ENCODE measurements at regions not wholly inside any gene's neighbourhood (a gene's known extent, or its start where the extent isn't known, plus 50 kb on each side); places are given as distances from the start of the nearest gene placed in this dataset.
"Not testable (repeated sequence)": the region's sequence is repeated elsewhere in the genome, so short reads cannot be mapped to it uniquely, and the experiment has no call there.

DNA sequence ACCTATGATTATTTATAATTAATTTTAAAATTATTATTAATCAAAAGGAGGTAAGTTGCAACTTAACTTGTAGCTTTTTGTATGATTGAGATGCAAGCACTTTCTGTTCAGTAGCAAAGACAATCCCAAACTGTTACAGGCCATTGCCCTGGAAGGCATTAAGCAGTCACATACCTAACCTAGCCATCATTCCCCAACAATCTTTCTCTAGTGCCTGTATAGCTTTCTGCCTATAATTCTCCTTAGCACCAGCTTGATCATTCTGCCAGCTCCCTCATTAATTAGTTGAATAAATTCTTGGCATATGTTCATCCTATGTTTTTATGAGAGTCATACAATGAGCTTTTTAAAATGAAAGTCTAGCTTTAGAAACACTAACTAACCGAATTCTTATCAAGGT lies 178.9 kb upstream of the TMEM106B start:
- in situ Hi-C loops (cut with HindIII; ENCODE audit: extremely low pct_ligation_motif_present, low pct_unique_long_range_greater_than_20kb) = no loop called here
- CTCF ChIA-PET (ENCODE audit: low intra/inter-chr PET ratio, low total read pairs) = no interaction called here
- TF ChIP-seq MAFG (CRISPR knock-in tag; IDR thresholded peaks at IDR 0.05) (no peak), DPF2 (CRISPR knock-in tag; IDR thresholded peaks at IDR 0.05; ENCODE audit: borderline replicate concordance, low read depth) (no peak), STAG1 (CRISPR knock-in tag; IDR thresholded peaks at IDR 0.05) (no peak), ZNF530 (CRISPR knock-in tag; IDR thresholded peaks at IDR 0.05; ENCODE audit: low read depth) (no peak), FOXK2 (IDR thresholded peaks at IDR 0.05) (no peak), TRIM22 (IDR thresholded peaks at IDR 0.05) (no peak), MBNL3 (CRISPR knock-in tag; conservative IDR thresholded peaks at IDR 0.05) (no peak), FOXK1 (CRISPR knock-in tag; IDR thresholded peaks at IDR 0.05; ENCODE audit: borderline replicate concordance, low read depth) (no peak)
- TF ChIP-seq, protein P1, sequence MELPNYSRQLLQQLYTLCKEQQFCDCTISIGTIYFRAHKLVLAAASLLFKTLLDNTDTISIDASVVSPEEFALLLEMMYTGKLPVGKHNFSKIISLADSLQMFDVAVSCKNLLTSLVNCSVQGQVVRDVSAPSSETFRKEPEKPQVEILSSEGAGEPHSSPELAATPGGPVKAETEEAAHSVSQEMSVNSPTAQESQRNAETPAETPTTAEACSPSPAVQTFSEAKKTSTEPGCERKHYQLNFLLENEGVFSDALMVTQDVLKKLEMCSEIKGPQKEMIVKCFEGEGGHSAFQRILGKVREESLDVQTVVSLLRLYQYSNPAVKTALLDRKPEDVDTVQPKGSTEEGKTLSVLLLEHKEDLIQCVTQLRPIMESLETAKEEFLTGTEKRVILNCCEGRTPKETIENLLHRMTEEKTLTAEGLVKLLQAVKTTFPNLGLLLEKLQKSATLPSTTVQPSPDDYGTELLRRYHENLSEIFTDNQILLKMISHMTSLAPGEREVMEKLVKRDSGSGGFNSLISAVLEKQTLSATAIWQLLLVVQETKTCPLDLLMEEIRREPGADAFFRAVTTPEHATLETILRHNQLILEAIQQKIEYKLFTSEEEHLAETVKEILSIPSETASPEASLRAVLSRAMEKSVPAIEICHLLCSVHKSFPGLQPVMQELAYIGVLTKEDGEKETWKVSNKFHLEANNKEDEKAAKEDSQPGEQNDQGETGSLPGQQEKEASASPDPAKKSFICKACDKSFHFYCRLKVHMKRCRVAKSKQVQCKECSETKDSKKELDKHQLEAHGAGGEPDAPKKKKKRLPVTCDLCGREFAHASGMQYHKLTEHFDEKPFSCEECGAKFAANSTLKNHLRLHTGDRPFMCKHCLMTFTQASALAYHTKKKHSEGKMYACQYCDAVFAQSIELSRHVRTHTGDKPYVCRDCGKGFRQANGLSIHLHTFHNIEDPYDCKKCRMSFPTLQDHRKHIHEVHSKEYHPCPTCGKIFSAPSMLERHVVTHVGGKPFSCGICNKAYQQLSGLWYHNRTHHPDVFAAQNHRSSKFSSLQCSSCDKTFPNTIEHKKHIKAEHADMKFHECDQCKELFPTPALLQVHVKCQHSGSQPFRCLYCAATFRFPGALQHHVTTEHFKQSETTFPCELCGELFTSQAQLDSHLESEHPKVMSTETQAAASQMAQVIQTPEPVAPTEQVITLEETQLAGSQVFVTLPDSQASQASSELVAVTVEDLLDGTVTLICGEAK (IDR thresholded peaks at IDR 0.05) = no peak
- TF ChIP-seq, protein P1 (CRISPR knock-in tag; IDR thresholded peaks at IDR 0.05) = no peak

DNA sequence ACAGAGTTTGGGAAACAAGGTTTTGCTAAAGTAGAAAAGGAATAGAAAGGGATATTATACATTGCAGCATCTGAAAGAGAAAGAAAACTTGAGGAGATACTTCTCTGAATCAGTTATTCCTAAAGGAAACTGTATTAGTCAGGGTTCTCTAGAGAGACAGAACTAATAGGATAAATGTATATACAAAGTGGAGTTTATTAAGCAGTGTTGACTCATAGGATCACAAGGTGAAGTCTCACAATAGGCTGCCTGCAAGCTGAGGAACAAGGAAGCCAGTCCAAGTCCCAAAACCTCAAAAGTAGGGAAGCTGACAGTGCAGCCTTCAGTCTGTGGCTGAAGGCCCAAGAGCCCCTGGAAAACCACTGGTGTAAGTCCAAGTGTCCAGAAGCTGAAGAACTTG lies 167.6 kb upstream of the TMEM106B start:
- CTCF ChIA-PET (ENCODE audit: low intra/inter-chr PET ratio, low total read pairs); BruUV-seq (replicated peaks); H3K27ac ChIP-seq (ENCODE audit: extremely low read length, insufficient read depth, low read length): not testable (repeated sequence)

More for the DNA sequence above, 178.9 kb upstream of the TMEM106B start:
- FAIRE-seq (no peak), DNase-seq (ENCODE audit: low spot score) (no peak), ATAC-seq (no peak)
- BruUV-seq (replicated peaks) = no TSS peak
- 10% methylated on average over 1 of the region's 1 CpG for WGBS (ENCODE audit: low lambda C conversion rate)
- POLR2A ChIA-PET = no interaction called here
- Histone ChIP-seq H3K4me3 (replicated peaks in 1 of 3; ENCODE audit: insufficient read depth in 1 of 3, low read depth in 2 of 3, low read length in 3 of 3) (no peak overlapping the region), H3K9me3 (ENCODE audit: low read length) (no peaks in the 10 kb centered on the region), H3K4me1 (ENCODE audit: insufficient read depth, low read length) (no peaks in the 10 kb centered on the region), H3K4me2 (ENCODE audit: low read depth, low read length) (no peak overlapping the region), H3K27me3 (ENCODE audit: control insufficient read depth in 1 of 2, insufficient read depth in 2 of 2, low read length in 2 of 2) (no peaks in the 10 kb centered on the region), H3K9ac (ENCODE audit: insufficient read depth, low read depth, low read length) (no peak overlapping the region), H3K36me3 (replicated peaks in 1 of 2; ENCODE audit: control insufficient read depth in 1 of 2, insufficient read depth in 2 of 2, low read length in 2 of 2) (no peaks in the 10 kb centered on the region), H3K27ac (ENCODE audit: extremely low read length, insufficient read depth, low read length) (no peak overlapping the region), H4K20me1 (ENCODE audit: insufficient read depth, low read length) (no peaks in the 10 kb centered on the region), H2AFZ (ENCODE audit: low read length) (no peak overlapping the region), H3K79me2 (ENCODE audit: insufficient read depth, low read length) (no peaks in the 10 kb centered on the region)
- intact Hi-C loops (cut with micrococcal nuclease; ENCODE audit: unreplicated experiment) = no loop called here

More for the DNA sequence above, 167.6 kb upstream of the TMEM106B start:
- H3K27me3 ChIP-seq (ENCODE audit: control insufficient read depth in 1 of 2, insufficient read depth in 2 of 2, low read length in 2 of 2); intact Hi-C loops (cut with micrococcal nuclease; ENCODE audit: unreplicated experiment); POLR2A ChIA-PET; FAIRE-seq; H3K4me2 ChIP-seq (ENCODE audit: low read depth, low read length); H3K36me3 ChIP-seq (replicated peaks in 1 of 2; ENCODE audit: control insufficient read depth in 1 of 2, insufficient read depth in 2 of 2, low read length in 2 of 2); in situ Hi-C loops (cut with HindIII; ENCODE audit: extremely low pct_ligation_motif_present, low pct_unique_long_range_greater_than_20kb); DNase-seq (ENCODE audit: low spot score); H4K20me1 ChIP-seq (ENCODE audit: insufficient read depth, low read length); H3K79me2 ChIP-seq (ENCODE audit: insufficient read depth, low read length); H3K9ac ChIP-seq (ENCODE audit: insufficient read depth, low read depth, low read length); ATAC-seq; H3K4me1 ChIP-seq (ENCODE audit: insufficient read depth, low read length); H2AFZ ChIP-seq (ENCODE audit: low read length); H3K4me3 ChIP-seq (replicated peaks in 1 of 3; ENCODE audit: insufficient read depth in 1 of 3, low read depth in 2 of 3, low read length in 3 of 3): not testable (repeated sequence)
- H3K9me3 ChIP-seq (ENCODE audit: low read length) = peaks cover 12% of the 10 kb centered on the region; the same call in 1 of the 2 replicates

Data from HepG2 (cell line).